Lower lobe of right lung (tissue), 2 donors: ENCODE measurements at regions not wholly inside any gene's neighbourhood (a gene's known extent, or its start where the extent isn't known, plus 50 kb on each side); places are given as distances from the start of the nearest gene placed in this dataset.
"Not testable (repeated sequence)": the region's sequence is repeated elsewhere in the genome, so short reads cannot be mapped to it uniquely, and the experiment has no call there.

Source experiments
- ATAC-seq, 2 donors: fragments of 200-7000 bp; cut with Tn5 transposase; one replicate each; pipeline ENCODE4 v1.9.1; 2020 to 2022; ENCODE audit warnings: mild to moderate bottlenecking in 2 of 2, moderate library complexity in 2 of 2
- DNase-seq: peaks from one replicate; pipeline ENCODE4 v3.0.0-alpha.2; 2020
- H3K27ac ChIP-seq: fragments of 200-600 bp; one replicate; pipeline ENCODE4 v1.8.0; 2022
- H3K27me3 ChIP-seq: fragments of 200-600 bp; one replicate; pipeline ENCODE4 v1.8.0; 2022; ENCODE audit warnings: low read depth
- H3K36me3 ChIP-seq: fragments of 200-600 bp; one replicate; pipeline ENCODE4 v1.8.0; 2022; ENCODE audit warnings: mild to moderate bottlenecking
- H3K4me1 ChIP-seq: fragments of 200-600 bp; one replicate; pipeline ENCODE4 v1.8.0; 2022
- H3K4me3 ChIP-seq: fragments of 200-600 bp; one replicate; pipeline ENCODE4 v1.8.0; 2022; ENCODE audit warnings: mild to moderate bottlenecking
- H3K9me3 ChIP-seq: fragments of 200-600 bp; one replicate; pipeline ENCODE4 v1.8.0; 2022
- CTCF ChIP-seq: fragments of 200-600 bp; IDR thresholded peaks from one replicate; pipeline ENCODE4 v1.8.0; 2022; ENCODE audit warnings: antibody characterized with exemption, mild to moderate bottlenecking
- intact Hi-C: fragments of 100-400 bp; cut with DNase I; formaldehyde crosslinking; loops from one replicate; pipeline ENCODE4 v1.11.0; 2022
- donor health status: DM: no; HTN: yes; CAD: no; lungs with severe emphysema.

- no peaks in the 10 kb centered on the region for H3K9me3 ChIP-seq
- H3K4me3 ChIP-seq: no peak overlapping the region
- peaks cover 42% of the 10 kb centered on the region for H3K4me1 ChIP-seq
- no peak for TF ChIP-seq CTCF
- peak overlapping the region; percentile 48 for H3K27ac ChIP-seq
- DNase-seq: no peak
- H3K27me3 ChIP-seq: peaks cover 4% of the 10 kb centered on the region
- intact Hi-C loops: no loop called here
- peak in 1 of 2 donors; percentile 30 for ATAC-seq
- no peaks in the 10 kb centered on the region for H3K36me3 ChIP-seq
These were observed 72.9 kb upstream of the PODXL start for GRCh38 chr7:131629217-131629882.

- H3K27me3 ChIP-seq: peaks cover 4% of the 10 kb centered on the region
- no peaks in the 10 kb centered on the region for H3K36me3 ChIP-seq
- ATAC-seq: no peak
- H3K9me3 ChIP-seq: no peaks in the 10 kb centered on the region
- intact Hi-C loops: no loop called here
- no peak for TF ChIP-seq CTCF
- H3K4me3 ChIP-seq: no peak overlapping the region
- H3K27ac ChIP-seq: no peak overlapping the region
- no peak for DNase-seq
- H3K4me1 ChIP-seq: peaks cover 39% of the 10 kb centered on the region
These were observed 72.2 kb upstream of the PODXL start for GRCh38 chr7:131628634-131629033.

GRCh38 chr7:131627735-131628190 lies 71.3 kb upstream of the PODXL start:
- no peaks in the 10 kb centered on the region for H3K9me3 ChIP-seq
- TF ChIP-seq CTCF: no peak
- no peak for ATAC-seq
- H3K36me3 ChIP-seq: no peaks in the 10 kb centered on the region
- no peak overlapping the region for H3K27ac ChIP-seq
- no peak for DNase-seq
- intact Hi-C loops: no loop called here
- peaks cover 38% of the 10 kb centered on the region for H3K4me1 ChIP-seq
- peaks cover 4% of the 10 kb centered on the region for H3K27me3 ChIP-seq
- no peak overlapping the region for H3K4me3 ChIP-seq

- peaks cover 4% of the 10 kb centered on the region for H3K27me3 ChIP-seq
- no peak for DNase-seq
- no peaks in the 10 kb centered on the region for H3K9me3 ChIP-seq
- TF ChIP-seq CTCF: no peak
- H3K27ac ChIP-seq: peak overlapping the region; percentile 61
- H3K4me3 ChIP-seq: no peak overlapping the region
- intact Hi-C loops: no loop called here
- no peak for ATAC-seq
- H3K4me1 ChIP-seq: peaks cover 50% of the 10 kb centered on the region
- H3K36me3 ChIP-seq: no peaks in the 10 kb centered on the region
These were observed 70.2 kb upstream of the PODXL start for GRCh38 chr7:131626643-131627042.

- DNase-seq (no peak), ATAC-seq (peak; percentile 20 to 25)
- Histone ChIP-seq H3K9me3 (no peaks in the 10 kb centered on the region), H3K4me3 (no peak overlapping the region), H3K27me3 (peaks cover 4% of the 10 kb centered on the region), H3K27ac (peak overlapping the region; percentile 61), H3K4me1 (peaks cover 52% of the 10 kb centered on the region), H3K36me3 (no peaks in the 10 kb centered on the region)
- TF ChIP-seq CTCF: peak; percentile 12
- intact Hi-C loops: no loop called here
These were observed 69.5 kb upstream of the PODXL start for GRCh38 chr7:131625817-131626372.

- H3K27ac ChIP-seq: peak overlapping the region; percentile 61
- H3K4me3 ChIP-seq, ATAC-seq, intact Hi-C loops, H3K36me3 ChIP-seq, H3K9me3 ChIP-seq, DNase-seq, H3K27me3 ChIP-seq: not testable (repeated sequence)
- peaks cover 52% of the 10 kb centered on the region for H3K4me1 ChIP-seq
These were observed 68.9 kb upstream of the PODXL start for GRCh38 chr7:131625345-131625744.
